Ovary (tissue), 7 donors: ENCODE measurements at regions not wholly inside any gene's neighbourhood (a gene's known extent, or its start where the extent isn't known, plus 50 kb on each side); places are given as distances from the start of the nearest gene placed in this dataset.

ENCODE experiments used
- DNase-seq, 5 donors: peaks; one replicate each; pipeline ENCODE4 v3.0.0-alpha.2; 2019 to 2020
- H3K27ac ChIP-seq, 2 donors: fragments of 200-600 bp; one replicate each; pipeline versions ENCODE4 v1.5.1 to v1.8.0; 2019 to 2022
- H3K27me3 ChIP-seq: fragments of 200-600 bp; one replicate; pipeline ENCODE4 v1.8.0; 2022
- H3K36me3 ChIP-seq: fragments of 200-600 bp; sonication (generic); one replicate; pipeline ENCODE4 v1.5.1; 2019
- H3K4me1 ChIP-seq: one replicate; pipeline ENCODE4 v1.8.1; 2013; ENCODE audit warnings: mild to moderate bottlenecking, moderate library complexity; ENCODE audit not compliant: insufficient read depth
- H3K4me3 ChIP-seq: fragments of 200-600 bp; sonication (generic); one replicate; pipeline ENCODE4 v1.5.1; 2017
- H3K9me3 ChIP-seq, 2 donors: fragments of 200-600 bp in 1 of 2; sonication (generic) in 1 of 2; one replicate each; pipeline versions ENCODE4 v1.5.1 to v1.8.1; 2013 to 2019; ENCODE audit warnings: mild to moderate bottlenecking in 1 of 2, moderate library complexity in 1 of 2
- CTCF ChIP-seq, 3 donors: fragments of 450-650 bp in 2 of 3; fragments of 200-600 bp in 1 of 3; IDR thresholded peaks; one replicate each; pipeline versions ENCODE4 v1.5.1 to v1.8.0; 2016 to 2022; ENCODE audit warnings: antibody characterized with exemption in 3 of 3, mild to moderate bottlenecking in 1 of 3
- EP300 ChIP-seq: sonication (generic); formaldehyde crosslinking; IDR thresholded peaks from one replicate; pipeline ENCODE4 v1.6.1; 2017; ENCODE audit warnings: antibody characterized with exemption
- POLR2A ChIP-seq: fragments of 450-650 bp; IDR thresholded peaks from one replicate; pipeline ENCODE4 v1.6.1; 2017; ENCODE audit warnings: antibody characterized with exemption, mild to moderate bottlenecking, moderate library complexity
- WGBS, 3 donors: extraction: QIAGEN DNeasy Blood & Tissue Kit in 1 of 3; methylation state at CpG; one replicate each; pipeline versions ENCODE4 v1.1.5 to v1.1.7; 2013 to 2017; 5-methylcytosine and 5-hydroxymethylcytosine counted together
- intact Hi-C, 4 donors: fragments of 100-400 bp; cut with DNase I; formaldehyde crosslinking; loops; one replicate each; pipeline versions ENCODE4 v1.11.0 to v1.15.1; 2022 to 2023
- donor health status: DM: no; HTN: no; CAD: no; lungs with moderate emphysema.
- donor health status: DM: no; HTN: no; CAD: no.
- donor health status: Bipolar disorder and iron deficiency.
- donor health status: DM: no; HTN: no; CAD: no.
- donor health status: DM: yes; HTN: yes; CAD: no.

DNA sequence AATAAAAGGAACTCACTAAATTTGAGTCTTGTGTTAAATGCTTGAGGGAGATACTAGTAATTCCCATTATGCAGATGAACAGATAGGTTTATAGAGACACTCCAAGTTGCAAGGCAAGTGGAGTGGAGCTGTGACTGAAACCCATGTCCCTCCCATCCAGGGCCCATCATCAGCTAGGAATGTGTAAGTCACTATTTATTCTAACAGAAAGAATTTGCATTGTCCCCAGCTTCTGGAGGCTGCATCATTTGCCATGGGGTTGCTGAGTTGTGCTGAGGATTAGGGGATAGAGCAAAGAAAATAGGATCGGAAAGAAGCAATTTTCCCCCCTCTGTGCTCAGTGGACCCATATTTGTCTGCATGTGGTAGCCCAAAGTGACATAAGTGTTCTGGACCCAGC, 197.4 kb upstream of the RGMA start:
- Histone ChIP-seq H3K4me3 (no peak overlapping the region), H3K4me1 (no peaks in the 10 kb centered on the region), H3K9me3 (no peaks in the 10 kb centered on the region), H3K27ac (no peak overlapping the region), H3K27me3 (no peaks in the 10 kb centered on the region), H3K36me3 (no peaks in the 10 kb centered on the region)
- 90 to 94% (median 92%) methylated on average over 1 of the region's 1 CpG for WGBS, 3 donors
- DNase-seq, result no peak
- intact Hi-C loops, result no loop called here
- TF ChIP-seq CTCF (IDR thresholded peaks at IDR 0.05), result no peak
- TF ChIP-seq EP300, result no peak
- TF ChIP-seq POLR2A, result no peak

DNA sequence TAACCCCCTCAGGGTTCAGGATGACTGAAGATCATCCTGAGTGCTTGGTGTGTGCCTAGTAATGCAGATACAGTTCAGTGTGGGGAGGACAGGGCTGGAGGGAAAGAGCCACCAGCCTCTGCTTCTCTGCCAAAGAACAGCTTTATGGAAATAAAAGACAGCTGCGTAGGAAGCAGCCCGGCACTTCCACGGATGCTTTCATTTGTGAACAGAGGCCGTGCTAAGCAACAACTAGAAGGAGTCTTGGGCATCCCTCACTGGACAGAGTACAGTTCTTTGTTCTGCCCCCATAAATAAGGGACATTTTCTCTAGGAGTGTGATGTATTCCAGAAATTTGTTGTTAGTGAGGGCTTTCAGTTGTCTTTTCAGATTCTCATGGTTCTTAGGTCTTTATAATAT, 194.8 kb upstream of the RGMA start:
- 41 to 43% (median 42%) methylated on average over 4 of the region's 4 CpGs for WGBS, 3 donors
- H3K36me3 ChIP-seq, result no peaks in the 10 kb centered on the region
- no peak overlapping the region for H3K27ac ChIP-seq
- H3K4me3 ChIP-seq, result no peak overlapping the region
- H3K4me1 ChIP-seq, result peaks cover 7% of the 10 kb centered on the region
- intact Hi-C loops, result no loop called here
- DNase-seq, result no peak
- no peaks in the 10 kb centered on the region for H3K27me3 ChIP-seq
- TF ChIP-seq POLR2A (no peak), CTCF (IDR thresholded peaks at IDR 0.05) (no peak), EP300 (no peak)
- H3K9me3 ChIP-seq, result no peaks in the 10 kb centered on the region

DNA sequence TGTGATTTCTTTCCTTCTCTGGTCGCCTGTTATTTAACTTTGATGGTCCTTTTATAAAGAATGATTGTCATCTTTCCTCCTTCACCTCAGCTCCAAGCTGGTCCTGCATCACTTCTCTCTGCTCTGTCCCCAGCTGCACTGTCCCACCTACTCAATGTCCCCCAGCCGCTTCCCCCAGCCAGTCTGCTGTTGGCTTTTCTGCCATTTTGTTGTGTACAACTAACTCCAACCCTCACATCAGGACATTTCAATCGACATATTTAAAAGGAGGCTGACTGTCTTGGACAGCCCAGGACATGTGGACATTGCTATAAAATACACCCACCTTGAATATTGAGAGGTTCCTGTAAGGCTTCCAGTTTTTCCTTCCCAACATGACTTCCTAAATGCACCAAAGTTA, 193.8 kb upstream of the RGMA start:
- H3K27me3 ChIP-seq, result no peaks in the 10 kb centered on the region
- H3K27ac ChIP-seq, result no peak overlapping the region
- H3K4me1 ChIP-seq, result peaks cover 7% of the 10 kb centered on the region
- 92 to 96% (median 93%) methylated on average over 3 of the region's 3 CpGs for WGBS, 3 donors
- intact Hi-C loops, result no loop called here
- H3K36me3 ChIP-seq, result no peaks in the 10 kb centered on the region
- DNase-seq, result no peak
- H3K4me3 ChIP-seq, result no peak overlapping the region
- no peaks in the 10 kb centered on the region for H3K9me3 ChIP-seq
- no peak for TF ChIP-seq EP300

GRCh38 chr15:93278783-93279182, 189.8 kb upstream of the RGMA start:
- Histone ChIP-seq H3K27ac (no peak overlapping the region), H3K27me3 (no peaks in the 10 kb centered on the region), H3K9me3 (no peaks in the 10 kb centered on the region), H3K36me3 (no peaks in the 10 kb centered on the region), H3K4me1 (peaks cover 7% of the 10 kb centered on the region), H3K4me3 (no peak overlapping the region)
- TF ChIP-seq POLR2A, result no peak
- no peak for TF ChIP-seq CTCF (IDR thresholded peaks at IDR 0.05)
- TF ChIP-seq EP300, result no peak
- WGBS, 3 donors, result 93 to 98% (median 97%) methylated on average over 3 of the region's 3 CpGs
- intact Hi-C loops, result no loop called here
- DNase-seq, result no peak

- no peak for DNase-seq
- Histone ChIP-seq H3K27me3 (no peaks in the 10 kb centered on the region), H3K9me3 (no peaks in the 10 kb centered on the region), H3K4me3 (no peak overlapping the region), H3K4me1 (peaks cover 7% of the 10 kb centered on the region), H3K27ac (no peak overlapping the region), H3K36me3 (no peaks in the 10 kb centered on the region)
- intact Hi-C loops, result no loop called here
- WGBS, 3 donors, result 87 to 90% (median 88%) methylated on average over 10 of the region's 10 CpGs
- TF ChIP-seq POLR2A (no peak), EP300 (no peak), CTCF (IDR thresholded peaks at IDR 0.05) (no peak)
Measured at GRCh38 chr15:93278006-93278405, 189.0 kb upstream of the RGMA start.
